Retinal pigment epithelial cell (primary cell): ENCODE measurements at regions not wholly inside any gene's neighbourhood (a gene's known extent, or its start where the extent isn't known, plus 50 kb on each side); places are given as distances from the start of the nearest gene placed in this dataset.

ENCODE experiments used
- DNase-seq: peaks from one replicate; pipeline ENCODE4 v3.0.0-alpha.2; 2010; ENCODE audit warnings: low read depth
- H3K4me3 ChIP-seq: 2 replicates; pipeline ENCODE4 v1.5.1; 2011; ENCODE audit warnings: mild to moderate bottlenecking, low read length, control low read depth, moderate library complexity
- TF ChIP-seq, protein P1 (sequence below): conservative IDR thresholded peaks from 2 replicates; pipeline ENCODE4 v1.5.1; 2011; ENCODE audit warnings: low read depth, low read length, control low read depth, inconsistent platforms

DNA sequence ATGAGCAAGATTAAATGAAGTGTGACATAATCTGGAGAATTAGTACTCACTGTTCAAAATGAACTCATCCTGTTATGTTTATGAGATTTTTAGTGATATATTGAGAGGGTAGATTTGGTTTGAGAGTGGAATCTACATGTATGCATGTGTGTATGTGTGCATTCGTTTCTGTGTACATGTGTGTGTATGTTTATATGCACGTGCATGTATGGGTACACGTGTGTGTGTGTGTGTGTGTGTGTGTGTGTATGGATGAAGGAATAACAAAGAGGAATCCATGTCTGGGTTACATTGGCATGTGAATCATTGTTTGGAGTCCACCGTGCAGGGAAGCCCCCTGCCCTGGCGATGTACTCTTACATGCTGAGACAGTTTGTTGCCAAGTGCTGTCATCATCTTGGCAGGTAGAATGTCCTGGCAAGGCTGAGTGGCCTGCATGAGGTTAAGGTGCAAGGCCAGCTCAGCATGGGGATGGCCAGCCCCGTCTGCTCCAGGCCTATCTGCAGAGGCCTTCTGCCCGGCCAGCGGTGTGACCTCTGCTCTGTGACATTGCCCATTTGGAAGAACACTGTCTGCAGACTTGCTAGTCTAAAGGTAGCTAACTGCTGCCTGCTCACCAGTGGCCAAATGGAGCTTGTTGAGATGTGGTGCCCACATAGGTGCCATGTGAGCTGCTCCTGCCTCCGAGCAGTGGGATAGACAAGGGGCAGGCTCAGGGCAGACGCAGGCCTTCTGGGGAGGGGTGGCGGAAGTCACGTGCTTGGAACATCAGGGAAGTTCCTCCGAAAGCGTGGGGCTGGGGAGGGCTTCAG, 222.3 kb downstream of the TEX29 start:
- no peak for DNase-seq
- H3K4me3 ChIP-seq, result no peak overlapping the region
- TF ChIP-seq, protein P1, sequence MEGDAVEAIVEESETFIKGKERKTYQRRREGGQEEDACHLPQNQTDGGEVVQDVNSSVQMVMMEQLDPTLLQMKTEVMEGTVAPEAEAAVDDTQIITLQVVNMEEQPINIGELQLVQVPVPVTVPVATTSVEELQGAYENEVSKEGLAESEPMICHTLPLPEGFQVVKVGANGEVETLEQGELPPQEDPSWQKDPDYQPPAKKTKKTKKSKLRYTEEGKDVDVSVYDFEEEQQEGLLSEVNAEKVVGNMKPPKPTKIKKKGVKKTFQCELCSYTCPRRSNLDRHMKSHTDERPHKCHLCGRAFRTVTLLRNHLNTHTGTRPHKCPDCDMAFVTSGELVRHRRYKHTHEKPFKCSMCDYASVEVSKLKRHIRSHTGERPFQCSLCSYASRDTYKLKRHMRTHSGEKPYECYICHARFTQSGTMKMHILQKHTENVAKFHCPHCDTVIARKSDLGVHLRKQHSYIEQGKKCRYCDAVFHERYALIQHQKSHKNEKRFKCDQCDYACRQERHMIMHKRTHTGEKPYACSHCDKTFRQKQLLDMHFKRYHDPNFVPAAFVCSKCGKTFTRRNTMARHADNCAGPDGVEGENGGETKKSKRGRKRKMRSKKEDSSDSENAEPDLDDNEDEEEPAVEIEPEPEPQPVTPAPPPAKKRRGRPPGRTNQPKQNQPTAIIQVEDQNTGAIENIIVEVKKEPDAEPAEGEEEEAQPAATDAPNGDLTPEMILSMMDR, result no peak

DNA sequence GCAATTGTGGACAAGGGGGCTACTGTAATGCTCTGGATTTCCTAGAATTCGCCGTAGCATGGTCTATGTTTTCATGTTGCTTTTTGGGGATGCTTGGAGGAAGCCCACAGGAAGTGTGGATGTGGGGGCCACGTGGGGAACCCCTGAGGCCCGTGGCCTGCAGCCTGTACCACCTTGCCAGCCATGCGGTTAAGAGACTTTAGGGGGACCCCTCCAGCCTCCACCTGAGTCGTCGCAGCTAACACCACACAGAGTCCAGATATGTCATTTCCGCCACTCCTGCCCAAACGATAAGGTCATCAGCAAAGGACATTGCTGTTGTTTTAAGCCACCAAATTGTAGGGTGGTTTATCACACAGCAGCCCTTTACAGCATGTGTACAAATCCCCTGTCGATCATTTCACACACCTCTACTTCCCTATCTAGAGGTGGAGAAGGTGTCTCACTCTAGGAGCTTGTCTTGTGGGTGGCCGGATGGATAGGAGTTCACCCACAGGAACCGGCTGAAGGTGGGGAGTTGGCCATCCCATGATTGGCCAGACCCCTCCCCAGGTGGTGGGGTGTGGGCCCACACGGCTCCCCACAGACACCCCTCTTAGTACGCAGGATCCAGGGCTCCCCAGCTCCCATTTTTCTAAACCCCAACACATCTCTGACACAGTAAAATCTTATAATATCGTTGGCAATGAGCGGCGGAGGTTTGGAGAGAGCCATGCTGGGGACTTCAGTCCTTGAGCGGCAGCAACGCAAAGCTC, 226.7 kb downstream of the TEX29 start:
- no peak for DNase-seq
- TF ChIP-seq, protein P1, result no peak
- no peak overlapping the region for H3K4me3 ChIP-seq

DNA sequence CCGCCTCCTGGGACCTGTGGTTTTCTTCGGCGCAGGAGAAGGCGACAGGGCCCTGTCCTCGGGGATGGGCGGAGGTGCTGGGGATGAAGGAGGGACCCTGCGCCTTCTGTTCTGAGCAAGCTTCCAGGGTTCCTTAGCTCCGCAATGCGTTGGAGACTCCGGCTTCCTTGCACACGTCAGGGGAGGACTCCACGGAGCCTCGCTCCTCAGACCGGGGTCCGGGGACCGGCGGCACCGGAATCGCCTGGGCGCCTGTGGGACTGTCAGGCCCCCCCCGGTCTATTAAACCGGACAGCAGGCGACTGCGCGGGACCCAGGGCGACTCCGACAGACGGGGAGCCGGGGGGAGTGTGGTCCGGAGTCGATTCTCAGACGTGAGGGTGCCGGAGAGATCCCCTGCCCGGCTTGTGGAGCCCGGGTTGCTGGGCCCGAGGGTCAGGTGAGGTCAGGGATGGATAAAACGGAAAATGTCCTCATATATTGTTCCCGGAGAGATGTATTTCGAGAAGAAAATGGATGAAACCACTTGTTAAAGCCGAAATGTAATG, 227.4 kb downstream of the TEX29 start:
- no peak for DNase-seq
- H3K4me3 ChIP-seq, result no peak overlapping the region
- TF ChIP-seq, protein P1, result no peak

DNA sequence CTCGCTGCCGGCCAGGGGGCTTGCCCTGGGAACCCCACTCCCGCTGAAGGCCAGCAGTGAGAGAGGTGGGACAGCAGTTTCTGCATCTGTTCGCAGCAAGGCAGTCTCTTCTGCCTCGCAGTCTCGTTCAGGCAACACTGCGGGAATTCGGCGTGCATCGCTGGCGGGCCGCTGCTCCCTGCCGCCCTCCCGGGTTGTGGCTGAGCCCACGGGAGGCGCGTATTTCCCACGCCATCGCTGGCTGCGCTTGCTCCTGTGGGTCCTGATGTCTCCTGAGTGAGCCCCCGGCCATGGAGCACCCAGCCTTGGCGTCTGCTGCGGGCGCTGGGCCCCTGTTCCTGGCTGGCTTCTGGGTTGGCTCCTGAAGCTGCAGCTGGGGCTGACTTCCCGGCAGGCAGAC, 227.9 kb downstream of the TEX29 start:
- no peak for DNase-seq
- TF ChIP-seq, protein P1, result no peak
- no peak overlapping the region for H3K4me3 ChIP-seq

DNA sequence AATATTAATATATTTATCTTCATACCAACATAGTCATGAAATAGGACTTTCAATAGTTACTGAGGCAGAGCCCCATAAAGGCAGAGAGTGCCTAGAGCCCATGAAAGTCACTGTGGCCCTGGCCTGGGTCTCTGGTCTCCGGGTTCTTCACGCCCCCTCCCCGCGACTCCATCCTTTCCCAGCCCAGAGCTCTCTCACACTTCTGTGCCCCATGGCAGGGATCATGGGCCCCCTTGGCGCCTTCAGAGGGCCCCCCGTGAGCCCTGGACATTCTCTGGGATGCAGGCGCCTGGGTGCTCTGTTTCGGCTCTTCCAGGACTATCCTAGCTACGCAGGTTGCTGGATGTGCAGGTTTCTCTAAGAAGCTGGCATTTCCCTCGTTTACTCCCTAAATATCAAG, 228.4 kb downstream of the TEX29 start:
- TF ChIP-seq, protein P1, result no peak
- no peak for DNase-seq
- H3K4me3 ChIP-seq, result no peak overlapping the region

DNA sequence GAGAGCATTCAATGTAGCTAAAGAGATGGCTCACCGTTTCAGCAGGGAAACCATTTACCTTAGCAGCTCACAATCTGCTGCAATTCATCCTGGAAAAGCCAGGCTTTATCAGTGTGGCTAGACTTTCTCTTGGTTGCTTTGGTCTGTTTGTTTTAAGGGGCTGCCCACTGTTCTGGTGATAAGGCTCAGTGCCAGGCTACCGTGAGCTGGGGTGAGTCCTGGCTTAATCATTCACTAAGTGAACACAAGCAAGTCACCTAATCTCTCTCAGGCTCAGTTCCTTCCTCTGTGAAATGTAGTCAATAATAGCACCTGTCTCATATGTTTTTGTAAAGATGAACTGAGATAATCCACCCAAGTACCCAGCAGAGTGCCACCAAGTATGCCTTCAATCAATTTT, 229.0 kb downstream of the TEX29 start:
- DNase-seq, result no peak
- TF ChIP-seq, protein P1, result no peak
- H3K4me3 ChIP-seq, result no peak overlapping the region
